GM23338 (cell line): ENCODE measurements at regions not wholly inside any gene's neighbourhood (a gene's known extent, or its start where the extent isn't known, plus 50 kb on each side); places are given as distances from the start of the nearest gene placed in this dataset.

Experiments
- ATAC-seq: fragments of 200-7000 bp; cut with Tn5 transposase; 3 replicates; pipeline ENCODE4 v1.9.1; 2020
- DNase-seq: peaks from one replicate; pipeline ENCODE4 v3.0.0-alpha.2; 2015; ENCODE audit warnings: low spot score
- H2AFZ ChIP-seq: fragments of 200-600 bp; sonication (generic); 2 replicates; pipeline ENCODE4 v1.8.0; 2016; ENCODE audit warnings: antibody characterized with exemption, mild to moderate bottlenecking, moderate library complexity
- H3F3A ChIP-seq: fragments of 200-600 bp; sonication (generic); replicated peaks from 2 replicates; pipeline ENCODE4 v1.8.0; 2017; ENCODE audit warnings: antibody characterized with exemption, mixed run types, low read depth
- H3K27ac ChIP-seq: fragments of 200-600 bp; sonication (generic); 2 replicates; pipeline ENCODE4 v1.6.1; 2016; ENCODE audit warnings: low read depth
- H3K27me3 ChIP-seq: fragments of 200-600 bp; sonication (generic); 2 replicates; pipeline ENCODE4 v1.8.0; 2016; ENCODE audit warnings: mild to moderate bottlenecking, mixed run types, moderate library complexity; ENCODE audit not compliant: insufficient read depth
- H3K36me3 ChIP-seq: fragments of 200-600 bp; sonication (generic); 2 replicates; pipeline ENCODE4 v1.8.0; 2016; ENCODE audit warnings: mild to moderate bottlenecking; ENCODE audit not compliant: insufficient read depth
- H3K4me1 ChIP-seq: fragments of 200-600 bp; sonication (generic); 2 replicates; pipeline ENCODE4 v1.8.0; 2016; ENCODE audit warnings: mild to moderate bottlenecking, moderate library complexity; ENCODE audit not compliant: insufficient read depth
- H3K4me2 ChIP-seq: fragments of 200-600 bp; sonication (generic); 2 replicates; pipeline ENCODE4 v1.7.1; 2017; ENCODE audit warnings: mixed run types
- H3K4me3 ChIP-seq: fragments of 200-600 bp; sonication (generic); 2 replicates; pipeline ENCODE4 v1.6.1; 2016; ENCODE audit warnings: mixed run types
- H3K79me2 ChIP-seq: fragments of 200-600 bp; sonication (generic); replicated peaks from 2 replicates; pipeline ENCODE4 v1.8.0; 2017; ENCODE audit warnings: mild to moderate bottlenecking; ENCODE audit not compliant: insufficient read depth
- H3K9me2 ChIP-seq: fragments of 200-600 bp; sonication (generic); 2 replicates; pipeline ENCODE4 v1.8.0; 2017; ENCODE audit not compliant: insufficient read depth
- H4K20me1 ChIP-seq: fragments of 200-600 bp; sonication (generic); replicated peaks from 2 replicates; pipeline ENCODE4 v1.8.0; 2017; ENCODE audit warnings: mild to moderate bottlenecking; ENCODE audit not compliant: insufficient read depth
- H3K27ac Mint-ChIP-seq: 2 replicates; pipeline ENCODE4 v1.8.0; 2020; ENCODE audit warnings: inconsistent platforms, mild to moderate bottlenecking, moderate library complexity, mixed read lengths
- H3K27me3 Mint-ChIP-seq: 3 replicates; pipeline ENCODE4 v1.8.0; 2022; ENCODE audit warnings: low read depth, mild to moderate bottlenecking, moderate library complexity, mixed read lengths, inconsistent platforms; ENCODE audit not compliant: insufficient read depth, poor library complexity
- H3K36me3 Mint-ChIP-seq: 3 replicates; pipeline ENCODE4 v1.8.0; 2021; ENCODE audit warnings: low read depth, mild to moderate bottlenecking, inconsistent platforms, moderate library complexity, mixed read lengths
- H3K4me1 Mint-ChIP-seq: 3 replicates; pipeline ENCODE4 v1.8.0; 2020; ENCODE audit warnings: mild to moderate bottlenecking, inconsistent platforms, mixed read lengths
- H3K4me3 Mint-ChIP-seq: 3 replicates; pipeline ENCODE4 v1.8.0; 2021; ENCODE audit warnings: moderate library complexity, mild to moderate bottlenecking, inconsistent platforms, mixed read lengths
- H3K9me3 Mint-ChIP-seq: 3 replicates; pipeline ENCODE4 v1.8.0; 2020; ENCODE audit warnings: moderate library complexity, mild to moderate bottlenecking, inconsistent platforms, mixed read lengths
- CREB1 ChIP-seq: fragments of 250-450 bp; sonication (Bioruptor Pico); IDR thresholded peaks from 2 replicates; pipeline ENCODE4 v1.5.0; 2020; ENCODE audit warnings: low read depth, mild to moderate bottlenecking, moderate library complexity
- EZH2 ChIP-seq: fragments of 200-600 bp; sonication (generic); IDR thresholded peaks from one replicate; pipeline ENCODE4 v1.8.0; 2017; ENCODE audit warnings: antibody characterized with exemption, mild to moderate bottlenecking, low read depth; ENCODE audit not compliant: unreplicated experiment
- EZH2phosphoT487 ChIP-seq: fragments of 200-600 bp; sonication (generic); IDR thresholded peaks from one replicate; pipeline ENCODE4 v1.8.1; 2018; ENCODE audit warnings: antibody characterized with exemption; ENCODE audit not compliant: unreplicated experiment
- JUNB ChIP-seq: IDR thresholded peaks from one replicate; pipeline ENCODE4 v1.6.1; 2016; ENCODE audit warnings: antibody characterized with exemption; ENCODE audit not compliant: unreplicated experiment
- NANOG ChIP-seq: IDR thresholded peaks from 2 replicates; pipeline ENCODE4 v1.6.1; 2016; ENCODE audit warnings: antibody characterized with exemption, borderline replicate concordance
- POLR2AphosphoS5 ChIP-seq: IDR thresholded peaks from 2 replicates; pipeline ENCODE4 v1.6.1; 2016; ENCODE audit warnings: antibody characterized with exemption, low read depth
- STAT1 ChIP-seq: IDR thresholded peaks from one replicate; pipeline ENCODE4 v1.6.1; 2016; ENCODE audit warnings: antibody characterized with exemption; ENCODE audit not compliant: unreplicated experiment
- ZNF114 ChIP-seq: fragments of 250-450 bp; sonication (Bioruptor Pico); IDR thresholded peaks from 2 replicates; pipeline ENCODE4 v1.5.0; 2020; ENCODE audit warnings: mild to moderate bottlenecking, moderate library complexity
- ZNF331 ChIP-seq: fragments of 250-450 bp; sonication (Bioruptor Pico); IDR thresholded peaks from 2 replicates; pipeline ENCODE4 v1.5.0; 2020; ENCODE audit warnings: low read depth, mild to moderate bottlenecking, moderate library complexity
- TF ChIP-seq, protein P1 (sequence below): IDR thresholded peaks from one replicate; pipeline ENCODE4 v1.6.1; 2018; ENCODE audit warnings: antibody characterized with exemption; ENCODE audit not compliant: unreplicated experiment
- TF ChIP-seq, protein P2 (sequence below), 2 experiments: fragments of 200-600 bp in 1 of 2; sonication (generic) in 1 of 2; conservative IDR thresholded peaks; 2 replicates each; pipeline versions ENCODE4 v1.5.1 to v1.6.1; 2016 to 2017; ENCODE audit warnings: antibody characterized with exemption in 2 of 2, low read depth in 2 of 2, mild to moderate bottlenecking in 2 of 2, moderate library complexity in 1 of 2
- TF ChIP-seq, protein P3 (sequence below): fragments of 250-450 bp; sonication (Bioruptor Pico); IDR thresholded peaks from 2 replicates; pipeline ENCODE4 v1.5.0; 2020; ENCODE audit warnings: mild to moderate bottlenecking, moderate library complexity

DNA sequence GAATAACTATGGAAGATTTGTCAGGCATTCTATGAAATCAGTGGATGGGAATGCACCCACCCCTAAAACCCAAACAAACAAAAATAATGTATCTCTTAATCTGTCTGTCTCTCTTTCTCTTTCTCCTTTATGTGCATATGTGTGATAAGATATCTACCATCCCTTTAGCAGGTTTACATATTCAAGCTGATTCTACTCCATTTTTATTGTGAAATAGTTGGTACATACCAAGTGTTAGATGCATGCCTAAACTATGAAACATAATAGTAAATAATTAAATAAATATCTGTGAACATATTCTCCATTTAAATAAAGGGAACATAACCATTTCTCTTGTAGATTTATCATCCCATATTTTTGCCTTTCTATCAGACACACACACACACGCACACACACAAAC is 121.8 kb upstream of the PCDH9 start (continued):
- TF ChIP-seq, protein P1, sequence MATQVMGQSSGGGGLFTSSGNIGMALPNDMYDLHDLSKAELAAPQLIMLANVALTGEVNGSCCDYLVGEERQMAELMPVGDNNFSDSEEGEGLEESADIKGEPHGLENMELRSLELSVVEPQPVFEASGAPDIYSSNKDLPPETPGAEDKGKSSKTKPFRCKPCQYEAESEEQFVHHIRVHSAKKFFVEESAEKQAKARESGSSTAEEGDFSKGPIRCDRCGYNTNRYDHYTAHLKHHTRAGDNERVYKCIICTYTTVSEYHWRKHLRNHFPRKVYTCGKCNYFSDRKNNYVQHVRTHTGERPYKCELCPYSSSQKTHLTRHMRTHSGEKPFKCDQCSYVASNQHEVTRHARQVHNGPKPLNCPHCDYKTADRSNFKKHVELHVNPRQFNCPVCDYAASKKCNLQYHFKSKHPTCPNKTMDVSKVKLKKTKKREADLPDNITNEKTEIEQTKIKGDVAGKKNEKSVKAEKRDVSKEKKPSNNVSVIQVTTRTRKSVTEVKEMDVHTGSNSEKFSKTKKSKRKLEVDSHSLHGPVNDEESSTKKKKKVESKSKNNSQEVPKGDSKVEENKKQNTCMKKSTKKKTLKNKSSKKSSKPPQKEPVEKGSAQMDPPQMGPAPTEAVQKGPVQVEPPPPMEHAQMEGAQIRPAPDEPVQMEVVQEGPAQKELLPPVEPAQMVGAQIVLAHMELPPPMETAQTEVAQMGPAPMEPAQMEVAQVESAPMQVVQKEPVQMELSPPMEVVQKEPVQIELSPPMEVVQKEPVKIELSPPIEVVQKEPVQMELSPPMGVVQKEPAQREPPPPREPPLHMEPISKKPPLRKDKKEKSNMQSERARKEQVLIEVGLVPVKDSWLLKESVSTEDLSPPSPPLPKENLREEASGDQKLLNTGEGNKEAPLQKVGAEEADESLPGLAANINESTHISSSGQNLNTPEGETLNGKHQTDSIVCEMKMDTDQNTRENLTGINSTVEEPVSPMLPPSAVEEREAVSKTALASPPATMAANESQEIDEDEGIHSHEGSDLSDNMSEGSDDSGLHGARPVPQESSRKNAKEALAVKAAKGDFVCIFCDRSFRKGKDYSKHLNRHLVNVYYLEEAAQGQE, result no peak
- TF ChIP-seq NANOG (no peak), CREB1 (CRISPR knock-in tag) (no peak), POLR2AphosphoS5 (no peak), ZNF114 (CRISPR knock-in tag) (no peak), STAT1 (no peak), JUNB (no peak), EZH2 (no peak), ZNF331 (CRISPR knock-in tag) (no peak)
- TF ChIP-seq, protein P2, sequence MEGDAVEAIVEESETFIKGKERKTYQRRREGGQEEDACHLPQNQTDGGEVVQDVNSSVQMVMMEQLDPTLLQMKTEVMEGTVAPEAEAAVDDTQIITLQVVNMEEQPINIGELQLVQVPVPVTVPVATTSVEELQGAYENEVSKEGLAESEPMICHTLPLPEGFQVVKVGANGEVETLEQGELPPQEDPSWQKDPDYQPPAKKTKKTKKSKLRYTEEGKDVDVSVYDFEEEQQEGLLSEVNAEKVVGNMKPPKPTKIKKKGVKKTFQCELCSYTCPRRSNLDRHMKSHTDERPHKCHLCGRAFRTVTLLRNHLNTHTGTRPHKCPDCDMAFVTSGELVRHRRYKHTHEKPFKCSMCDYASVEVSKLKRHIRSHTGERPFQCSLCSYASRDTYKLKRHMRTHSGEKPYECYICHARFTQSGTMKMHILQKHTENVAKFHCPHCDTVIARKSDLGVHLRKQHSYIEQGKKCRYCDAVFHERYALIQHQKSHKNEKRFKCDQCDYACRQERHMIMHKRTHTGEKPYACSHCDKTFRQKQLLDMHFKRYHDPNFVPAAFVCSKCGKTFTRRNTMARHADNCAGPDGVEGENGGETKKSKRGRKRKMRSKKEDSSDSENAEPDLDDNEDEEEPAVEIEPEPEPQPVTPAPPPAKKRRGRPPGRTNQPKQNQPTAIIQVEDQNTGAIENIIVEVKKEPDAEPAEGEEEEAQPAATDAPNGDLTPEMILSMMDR (conservative IDR thresholded peaks at IDR 0.05; ENCODE audit: low read depth in 2 of 2), result no peak

DNA sequence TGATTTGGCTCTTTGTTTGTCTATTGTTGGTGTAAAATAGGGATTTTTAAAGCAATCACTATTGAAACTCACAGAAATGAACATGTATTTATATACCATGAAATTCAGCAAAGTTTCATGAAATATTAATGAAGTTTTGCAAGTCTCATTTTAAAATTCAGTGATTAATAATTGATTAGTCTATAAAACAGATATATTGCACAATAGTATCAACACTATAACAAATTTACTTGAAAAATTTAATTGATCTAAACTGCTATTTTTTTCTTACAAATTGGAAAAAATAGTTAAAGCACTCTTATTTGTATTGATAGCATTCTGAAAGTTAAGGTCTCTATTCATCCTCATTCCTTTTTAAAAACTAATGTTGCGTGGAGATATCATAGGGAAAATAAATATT is 121.0 kb upstream of the PCDH9 start:
- no peaks in the 10 kb centered on the region for H3K9me3 Mint-ChIP-seq
- no peak for ATAC-seq
- TF ChIP-seq JUNB, result no peak
- TF ChIP-seq, protein P3, sequence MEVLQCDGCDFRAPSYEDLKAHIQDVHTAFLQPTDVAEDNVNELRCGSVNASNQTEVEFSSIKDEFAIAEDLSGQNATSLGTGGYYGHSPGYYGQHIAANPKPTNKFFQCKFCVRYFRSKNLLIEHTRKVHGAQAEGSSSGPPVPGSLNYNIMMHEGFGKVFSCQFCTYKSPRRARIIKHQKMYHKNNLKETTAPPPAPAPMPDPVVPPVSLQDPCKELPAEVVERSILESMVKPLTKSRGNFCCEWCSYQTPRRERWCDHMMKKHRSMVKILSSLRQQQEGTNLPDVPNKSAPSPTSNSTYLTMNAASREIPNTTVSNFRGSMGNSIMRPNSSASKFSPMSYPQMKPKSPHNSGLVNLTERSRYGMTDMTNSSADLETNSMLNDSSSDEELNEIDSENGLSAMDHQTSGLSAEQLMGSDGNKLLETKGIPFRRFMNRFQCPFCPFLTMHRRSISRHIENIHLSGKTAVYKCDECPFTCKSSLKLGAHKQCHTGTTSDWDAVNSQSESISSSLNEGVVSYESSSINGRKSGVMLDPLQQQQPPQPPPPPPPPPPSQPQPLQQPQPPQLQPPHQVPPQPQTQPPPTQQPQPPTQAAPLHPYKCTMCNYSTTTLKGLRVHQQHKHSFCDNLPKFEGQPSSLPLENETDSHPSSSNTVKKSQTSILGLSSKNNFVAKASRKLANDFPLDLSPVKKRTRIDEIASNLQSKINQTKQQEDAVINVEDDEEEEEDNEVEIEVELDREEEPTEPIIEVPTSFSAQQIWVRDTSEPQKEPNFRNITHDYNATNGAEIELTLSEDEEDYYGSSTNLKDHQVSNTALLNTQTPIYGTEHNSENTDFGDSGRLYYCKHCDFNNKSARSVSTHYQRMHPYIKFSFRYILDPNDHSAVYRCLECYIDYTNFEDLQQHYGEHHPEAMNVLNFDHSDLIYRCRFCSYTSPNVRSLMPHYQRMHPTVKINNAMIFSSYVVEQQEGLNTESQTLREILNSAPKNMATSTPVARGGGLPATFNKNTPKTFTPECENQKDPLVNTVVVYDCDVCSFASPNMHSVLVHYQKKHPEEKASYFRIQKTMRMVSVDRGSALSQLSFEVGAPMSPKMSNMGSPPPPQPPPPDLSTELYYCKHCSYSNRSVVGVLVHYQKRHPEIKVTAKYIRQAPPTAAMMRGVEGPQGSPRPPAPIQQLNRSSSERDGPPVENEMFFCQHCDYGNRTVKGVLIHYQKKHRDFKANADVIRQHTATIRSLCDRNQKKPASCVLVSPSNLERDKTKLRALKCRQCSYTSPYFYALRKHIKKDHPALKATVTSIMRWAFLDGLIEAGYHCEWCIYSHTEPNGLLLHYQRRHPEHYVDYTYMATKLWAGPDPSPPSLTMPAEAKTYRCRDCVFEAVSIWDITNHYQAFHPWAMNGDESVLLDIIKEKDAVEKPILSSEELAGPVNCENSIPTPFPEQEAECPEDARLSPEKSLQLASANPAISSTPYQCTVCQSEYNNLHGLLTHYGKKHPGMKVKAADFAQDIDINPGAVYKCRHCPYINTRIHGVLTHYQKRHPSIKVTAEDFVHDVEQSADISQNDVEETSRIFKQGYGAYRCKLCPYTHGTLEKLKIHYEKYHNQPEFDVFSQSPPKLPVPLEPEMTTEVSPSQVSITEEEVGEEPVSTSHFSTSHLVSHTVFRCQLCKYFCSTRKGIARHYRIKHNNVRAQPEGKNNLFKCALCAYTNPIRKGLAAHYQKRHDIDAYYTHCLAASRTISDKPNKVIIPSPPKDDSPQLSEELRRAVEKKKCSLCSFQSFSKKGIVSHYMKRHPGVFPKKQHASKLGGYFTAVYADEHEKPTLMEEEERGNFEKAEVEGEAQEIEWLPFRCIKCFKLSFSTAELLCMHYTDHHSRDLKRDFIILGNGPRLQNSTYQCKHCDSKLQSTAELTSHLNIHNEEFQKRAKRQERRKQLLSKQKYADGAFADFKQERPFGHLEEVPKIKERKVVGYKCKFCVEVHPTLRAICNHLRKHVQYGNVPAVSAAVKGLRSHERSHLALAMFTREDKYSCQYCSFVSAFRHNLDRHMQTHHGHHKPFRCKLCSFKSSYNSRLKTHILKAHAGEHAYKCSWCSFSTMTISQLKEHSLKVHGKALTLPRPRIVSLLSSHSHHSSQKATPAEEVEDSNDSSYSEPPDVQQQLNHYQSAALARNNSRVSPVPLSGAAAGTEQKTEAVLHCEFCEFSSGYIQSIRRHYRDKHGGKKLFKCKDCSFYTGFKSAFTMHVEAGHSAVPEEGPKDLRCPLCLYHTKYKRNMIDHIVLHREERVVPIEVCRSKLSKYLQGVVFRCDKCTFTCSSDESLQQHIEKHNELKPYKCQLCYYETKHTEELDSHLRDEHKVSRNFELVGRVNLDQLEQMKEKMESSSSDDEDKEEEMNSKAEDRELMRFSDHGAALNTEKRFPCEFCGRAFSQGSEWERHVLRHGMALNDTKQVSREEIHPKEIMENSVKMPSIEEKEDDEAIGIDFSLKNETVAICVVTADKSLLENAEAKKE, result no peak
- no peak for TF ChIP-seq STAT1
- TF ChIP-seq, protein P2 (conservative IDR thresholded peaks at IDR 0.05; ENCODE audit: low read depth in 2 of 2), result no peak
- no peak for TF ChIP-seq CREB1 (CRISPR knock-in tag)
- no peak for TF ChIP-seq EZH2phosphoT487
- TF ChIP-seq ZNF331 (CRISPR knock-in tag), result no peak
- TF ChIP-seq POLR2AphosphoS5, result no peak
- no peak for TF ChIP-seq NANOG

More for the DNA sequence above, 121.0 kb upstream of the PCDH9 start:
- DNase-seq, result no peak
- Histone ChIP-seq H3K4me3 (no peak overlapping the region), H3F3A (no peaks in the 10 kb centered on the region), H3K9me2 (peaks cover 7% of the 10 kb centered on the region), H3K27ac (no peak overlapping the region), H3K79me2 (no peaks in the 10 kb centered on the region), H3K36me3 (no peaks in the 10 kb centered on the region), H3K4me2 (no peak overlapping the region), H3K27me3 (no peaks in the 10 kb centered on the region), H4K20me1 (no peaks in the 10 kb centered on the region), H2AFZ (no peak overlapping the region), H3K4me1 (no peaks in the 10 kb centered on the region)
- Mint-ChIP-seq H3K36me3 (no peaks in the 10 kb centered on the region), H3K4me3 (no peak overlapping the region), H3K27me3 (peaks cover 6% of the 10 kb centered on the region), H3K4me1 (no peaks in the 10 kb centered on the region), H3K27ac (no peak overlapping the region)
